Left lung (tissue), 4 donors: ENCODE measurements at regions not wholly inside any gene's neighbourhood (a gene's known extent, or its start where the extent isn't known, plus 50 kb on each side); places are given as distances from the start of the nearest gene placed in this dataset.

Experiments
- ATAC-seq: fragments of 200-7000 bp; cut with Tn5 transposase; one replicate; pipeline ENCODE4 v1.9.1; 2020; ENCODE audit warnings: moderate library complexity
- DNase-seq, 4 donors: peaks; one replicate each; pipeline ENCODE4 v3.0.0-alpha.2; 2013 to 2020
- H3K27ac ChIP-seq, 2 donors: fragments of 200-600 bp; sonication (generic) in 1 of 2; one replicate each; pipeline versions ENCODE4 v1.5.0 to v1.8.0; 2020 to 2021
- H3K27me3 ChIP-seq, 2 donors: fragments of 200-600 bp; sonication (generic) in 1 of 2; one replicate each; pipeline versions ENCODE4 v1.5.0 to v1.8.0; 2020 to 2021
- H3K36me3 ChIP-seq, 2 donors: fragments of 200-600 bp; sonication (generic) in 1 of 2; one replicate each; pipeline versions ENCODE4 v1.5.0 to v1.8.0; 2020 to 2021
- H3K4me1 ChIP-seq, 2 donors: fragments of 200-600 bp; one replicate each; pipeline ENCODE4 v1.8.0; 2021
- H3K4me3 ChIP-seq, 2 donors: fragments of 200-600 bp; sonication (generic) in 1 of 2; one replicate each; pipeline versions ENCODE4 v1.5.0 to v1.8.0; 2020 to 2021; ENCODE audit warnings: mild to moderate bottlenecking in 1 of 2
- H3K9me3 ChIP-seq, 2 donors: fragments of 200-600 bp; sonication (generic) in 1 of 2; one replicate each; pipeline versions ENCODE4 v1.5.0 to v1.8.0; 2020 to 2021
- CTCF ChIP-seq, 2 donors: fragments of 200-600 bp; sonication (generic) in 1 of 2; IDR thresholded peaks; one replicate each; pipeline versions ENCODE4 v1.5.0 to v1.8.0; 2021; ENCODE audit warnings: antibody characterized with exemption in 2 of 2
- intact Hi-C, 2 donors: fragments of 100-400 bp; cut with DNase I; formaldehyde crosslinking; loops; one replicate each; pipeline versions ENCODE4 v1.11.2 to v1.14.2; 2022
- donor health status: DM: no; HTN: yes; CAD: no.
- donor health status: DM: no; HTN: no; CAD: no.

GRCh38 chr7:116188-116981, 76.0 kb upstream of the FAM20C start:
- H3K27me3 ChIP-seq, result peaks cover 0 to 29% of the 10 kb centered on the region in 2 donors
- no peak for TF ChIP-seq CTCF (IDR thresholded peaks at IDR 0.05)
- peaks cover 0 to 2% of the 10 kb centered on the region in 2 donors for H3K9me3 ChIP-seq
- no peak overlapping the region for H3K4me3 ChIP-seq
- intact Hi-C loops, result no loop called here
- peaks cover 0 to 77% of the 10 kb centered on the region in 2 donors for H3K4me1 ChIP-seq
- ATAC-seq (no peak), DNase-seq (peak in 1 of 4 donors; percentile 50)
- peak overlapping the region in 1 of 2 donors; percentile 93 for H3K27ac ChIP-seq
- H3K36me3 ChIP-seq, result no peaks in the 10 kb centered on the region

GRCh38 chr7:117836-118614, 74.3 kb upstream of the FAM20C start:
- intact Hi-C loops, result no loop called here
- no peak for DNase-seq
- Histone ChIP-seq H3K4me1 (peaks cover 0 to 81% of the 10 kb centered on the region in 2 donors), H3K27me3 (peaks cover 0 to 29% of the 10 kb centered on the region in 2 donors), H3K36me3 (no peaks in the 10 kb centered on the region), H3K9me3 (peaks cover 0 to 2% of the 10 kb centered on the region in 2 donors), H3K27ac (peak overlapping the region in 1 of 2 donors; percentile 91), H3K4me3 (no peak overlapping the region)
- no peak for ATAC-seq
- no peak for TF ChIP-seq CTCF (IDR thresholded peaks at IDR 0.05)

- no peak for TF ChIP-seq CTCF (IDR thresholded peaks at IDR 0.05)
- DNase-seq, result peak in 1 of 4 donors; percentile 72
- Histone ChIP-seq H3K9me3 (no peaks in the 10 kb centered on the region), H3K4me1 (peaks cover 0 to 73% of the 10 kb centered on the region in 2 donors), H3K36me3 (no peaks in the 10 kb centered on the region), H3K27me3 (peaks cover 0 to 29% of the 10 kb centered on the region in 2 donors), H3K27ac (peak overlapping the region; percentile 48 to 91), H3K4me3 (peak overlapping the region in 1 of 2 donors; percentile 25)
- intact Hi-C loops, result no loop called here
- peak; percentile 4 for ATAC-seq
Measured at GRCh38 chr7:118615-119391, 73.6 kb upstream of the FAM20C start.

GRCh38 chr7:119392-120163, 72.8 kb upstream of the FAM20C start:
- ATAC-seq, result peak; percentile 53

More at GRCh38 chr7:119392-120163, 72.8 kb upstream of the FAM20C start:
- DNase-seq, result peak in 3 of 4 donors; percentile 52 to 88 (median 82)
- Histone ChIP-seq H3K27me3 (peaks cover 0 to 29% of the 10 kb centered on the region in 2 donors), H3K9me3 (no peaks in the 10 kb centered on the region), H3K4me1 (peaks cover 0 to 65% of the 10 kb centered on the region in 2 donors), H3K4me3 (peak overlapping the region in 1 of 2 donors; percentile 25), H3K27ac (peak overlapping the region; percentile 48 to 91), H3K36me3 (no peaks in the 10 kb centered on the region)
- intact Hi-C loops, result no loop called here
- no peak for TF ChIP-seq CTCF (IDR thresholded peaks at IDR 0.05)
